Esophagus muscularis mucosa (tissue), 4 donors: ENCODE measurements at regions not wholly inside any gene's neighbourhood (a gene's known extent, or its start where the extent isn't known, plus 50 kb on each side); places are given as distances from the start of the nearest gene placed in this dataset.

ENCODE experiments used
- DNase-seq: peaks from one replicate; pipeline ENCODE4 v3.0.0-alpha.2; 2017; ENCODE audit errors: extremely low spot score
- H3K27ac ChIP-seq, 4 donors: fragments of 200-600 bp; sonication (generic); replicated peaks in 1 of 4; 1 replicate in 3 of 4; 2 replicates in 1 of 4; pipeline ENCODE4 v1.5.1; 2016 to 2019; ENCODE audit warnings: mild to moderate bottlenecking in 1 of 4
- H3K27me3 ChIP-seq, 4 donors: fragments of 200-600 bp; sonication (generic); one replicate each; pipeline versions ENCODE4 v1.5.1 to v1.6.0; 2016 to 2019
- H3K36me3 ChIP-seq, 4 donors: fragments of 200-600 bp; sonication (generic); one replicate each; pipeline ENCODE4 v1.5.1; 2016 to 2019
- H3K4me1 ChIP-seq, 4 donors: fragments of 200-600 bp; sonication (generic); one replicate each; pipeline ENCODE4 v1.5.1; 2016 to 2019
- H3K4me3 ChIP-seq, 4 donors: fragments of 200-600 bp; sonication (generic); 1 replicate in 2 of 4; 2 replicates in 2 of 4; pipeline ENCODE4 v1.5.1; 2016 to 2019; ENCODE audit warnings: mild to moderate bottlenecking in 4 of 4, moderate library complexity in 1 of 4
- H3K9me3 ChIP-seq, 4 donors: fragments of 200-600 bp; sonication (generic); 1 replicate in 3 of 4; 2 replicates in 1 of 4; pipeline ENCODE4 v1.5.1; 2016 to 2019
- CTCF ChIP-seq, 3 experiments: fragments of 200-600 bp in 2 of 3; fragments of 450-650 bp in 1 of 3; sonication (generic) in 2 of 3; IDR thresholded peaks; one replicate each; pipeline ENCODE4 v1.5.1; 2017 to 2019; ENCODE audit warnings: antibody characterized with exemption in 3 of 3, mild to moderate bottlenecking in 2 of 3, moderate library complexity in 1 of 3
- EP300 ChIP-seq: sonication (generic); formaldehyde crosslinking; IDR thresholded peaks from one replicate; pipeline ENCODE4 v1.6.1; 2017; ENCODE audit warnings: antibody characterized with exemption
- POLR2A ChIP-seq: fragments of 450-650 bp; IDR thresholded peaks from one replicate; pipeline ENCODE4 v1.6.1; 2017; ENCODE audit warnings: antibody characterized with exemption, moderate library complexity, mild to moderate bottlenecking, low read depth
- POLR2AphosphoS5 ChIP-seq, 2 donors: sonication (generic); formaldehyde crosslinking; IDR thresholded peaks; one replicate each; pipeline ENCODE4 v1.6.1; 2017; ENCODE audit warnings: antibody characterized with exemption in 2 of 2
- WGBS: methylation state at CpG from one replicate; pipeline ENCODE4 v1.1.5; 2018; 5-methylcytosine and 5-hydroxymethylcytosine counted together
- intact Hi-C: fragments of 100-400 bp; cut with DNase I; formaldehyde crosslinking; loops from one replicate; pipeline ENCODE4 v1.15.1; 2023

DNA sequence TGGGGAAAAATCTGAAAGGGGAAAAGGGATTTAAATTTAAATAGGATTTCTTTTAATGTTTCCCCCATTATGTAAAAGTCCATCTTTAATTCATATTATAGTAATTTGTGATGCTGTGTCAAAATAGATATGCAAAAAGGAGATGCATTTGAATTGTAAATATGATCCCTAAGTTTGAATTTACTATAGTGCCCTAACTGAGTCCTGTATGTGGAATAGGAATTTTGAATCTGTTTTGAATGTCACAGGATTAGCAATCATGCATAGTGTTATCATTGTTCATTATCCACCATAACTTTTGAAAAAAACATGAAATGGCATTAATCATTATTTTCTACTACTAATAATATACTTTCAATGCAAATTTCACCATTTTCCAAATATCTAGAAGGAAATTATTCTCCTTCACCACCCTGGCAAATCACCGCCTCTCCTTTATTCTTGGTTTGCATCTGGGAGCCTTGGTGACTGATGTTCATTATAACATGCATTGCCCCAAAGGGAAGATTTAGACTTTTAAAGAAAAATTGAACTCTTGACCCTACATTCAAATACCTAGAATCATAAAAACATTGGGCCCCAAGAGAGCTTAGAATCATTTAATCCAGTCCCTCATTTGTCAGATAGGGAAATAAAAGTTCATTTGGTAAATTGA lies 341.5 kb upstream of the TMPO start:
- 100% methylated on average over 1 of the region's 1 CpG for WGBS
- intact Hi-C loops: no loop called here
- Histone ChIP-seq H3K9me3 (no peaks in the 10 kb centered on the region), H3K4me1 (no peaks in the 10 kb centered on the region), H3K36me3 (no peaks in the 10 kb centered on the region), H3K27me3 (no peaks in the 10 kb centered on the region), H3K4me3 (no peak overlapping the region), H3K27ac (no peak overlapping the region)
- TF ChIP-seq CTCF (IDR thresholded peaks at IDR 0.05): no peak
- no peak for TF ChIP-seq POLR2AphosphoS5 (IDR thresholded peaks at IDR 0.05)
- TF ChIP-seq EP300: no peak
- no peak for TF ChIP-seq POLR2A
- no peak for DNase-seq

DNA sequence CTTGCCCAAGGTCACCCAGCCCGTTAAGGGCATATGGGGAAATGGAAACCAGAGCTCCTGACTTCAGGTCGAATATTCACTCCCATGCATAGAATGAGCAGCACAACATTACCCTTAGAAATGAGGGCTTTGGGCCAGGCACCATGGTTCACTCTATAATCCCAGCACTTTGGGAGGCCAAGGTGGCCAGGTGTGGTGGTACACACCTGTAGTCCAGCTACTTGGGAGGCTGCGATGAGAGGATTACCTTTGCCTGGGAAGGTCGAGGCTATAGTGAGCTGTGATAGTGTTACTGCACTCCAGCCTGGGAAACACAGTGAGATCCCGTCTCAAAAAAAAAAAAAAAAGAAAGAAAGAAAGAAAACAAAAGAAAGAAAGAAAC lies 341.0 kb upstream of the TMPO start:
- no peak overlapping the region for H3K4me3 ChIP-seq
- no peak overlapping the region for H3K27ac ChIP-seq
- no peaks in the 10 kb centered on the region for H3K27me3 ChIP-seq
- DNase-seq: peak; percentile 31
- H3K36me3 ChIP-seq: no peaks in the 10 kb centered on the region
- WGBS: 80% methylated on average over 5 of the region's 5 CpGs
- H3K9me3 ChIP-seq: no peaks in the 10 kb centered on the region
- intact Hi-C loops: no loop called here
- no peak for TF ChIP-seq CTCF (IDR thresholded peaks at IDR 0.05)
- no peak for TF ChIP-seq POLR2A
- TF ChIP-seq POLR2AphosphoS5 (IDR thresholded peaks at IDR 0.05): no peak
- no peak for TF ChIP-seq EP300
- H3K4me1 ChIP-seq: no peaks in the 10 kb centered on the region

DNA sequence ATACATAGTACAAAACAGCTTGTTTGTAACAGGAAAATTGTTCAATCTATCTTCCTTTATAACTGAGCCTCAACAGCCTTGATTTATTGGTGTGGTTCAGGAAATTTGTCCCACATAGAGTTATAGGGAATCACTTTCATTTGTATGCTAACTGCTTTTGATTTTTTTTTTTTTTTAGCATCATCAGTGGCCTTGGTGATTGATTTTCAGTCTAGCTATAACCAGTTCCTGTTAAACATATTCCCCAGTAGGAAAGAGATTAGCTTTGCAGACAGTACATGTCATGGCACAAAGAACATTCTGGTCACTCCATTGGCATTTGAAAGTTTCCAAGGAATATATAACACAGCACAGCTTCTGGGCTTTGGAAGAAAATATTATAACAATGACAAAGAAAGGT lies 337.3 kb upstream of the TMPO start:
- no peak for DNase-seq
- intact Hi-C loops: no loop called here
- Histone ChIP-seq H3K27ac (no peak overlapping the region), H3K9me3 (no peaks in the 10 kb centered on the region), H3K36me3 (no peaks in the 10 kb centered on the region), H3K4me1 (no peaks in the 10 kb centered on the region), H3K4me3 (no peak overlapping the region), H3K27me3 (no peaks in the 10 kb centered on the region)
- no peak for TF ChIP-seq POLR2A
- TF ChIP-seq EP300: no peak
- TF ChIP-seq CTCF (IDR thresholded peaks at IDR 0.05): no peak
- no peak for TF ChIP-seq POLR2AphosphoS5 (IDR thresholded peaks at IDR 0.05)

GRCh38 chr12:98179151-98179550 lies 336.2 kb upstream of the TMPO start:
- Histone ChIP-seq H3K36me3 (no peaks in the 10 kb centered on the region), H3K9me3 (no peaks in the 10 kb centered on the region), H3K4me1 (no peaks in the 10 kb centered on the region), H3K4me3 (no peak overlapping the region), H3K27ac (no peak overlapping the region), H3K27me3 (no peaks in the 10 kb centered on the region)
- TF ChIP-seq POLR2A (no peak), EP300 (no peak), POLR2AphosphoS5 (IDR thresholded peaks at IDR 0.05) (no peak), CTCF (IDR thresholded peaks at IDR 0.05) (no peak)
- peak; percentile 55 for DNase-seq
- intact Hi-C loops: no loop called here

GRCh38 chr12:98180603-98181002 lies 334.8 kb upstream of the TMPO start:
- Histone ChIP-seq H3K27me3 (no peaks in the 10 kb centered on the region), H3K27ac (no peak overlapping the region), H3K9me3 (no peaks in the 10 kb centered on the region), H3K36me3 (no peaks in the 10 kb centered on the region), H3K4me3 (no peak overlapping the region), H3K4me1 (no peaks in the 10 kb centered on the region)
- intact Hi-C loops: no loop called here
- TF ChIP-seq EP300: no peak
- TF ChIP-seq POLR2AphosphoS5 (IDR thresholded peaks at IDR 0.05): no peak
- no peak for TF ChIP-seq POLR2A
- no peak for TF ChIP-seq CTCF (IDR thresholded peaks at IDR 0.05)
- WGBS: 76% methylated on average over 13 of the region's 13 CpGs
- DNase-seq: peak; percentile 68
